HL-60 (cell line): ENCODE measurements at regions not wholly inside any gene's neighbourhood (a gene's known extent, or its start where the extent isn't known, plus 50 kb on each side); places are given as distances from the start of the nearest gene placed in this dataset.

ENCODE experiments used
- CTCF ChIP-seq: IDR thresholded peaks from one replicate; pipeline ENCODE4 v1.5.1; 2011; ENCODE audit warnings: low read length, control low read depth, inconsistent platforms; ENCODE audit not compliant: insufficient read depth
- GABPA ChIP-seq: IDR thresholded peaks from 2 replicates; pipeline ENCODE4 v1.6.1; 2012; ENCODE audit warnings: low read depth
- REST ChIP-seq: IDR thresholded peaks from 2 replicates; pipeline ENCODE4 v1.6.1; 2012; ENCODE audit warnings: low read depth; ENCODE audit not compliant: insufficient replicate concordance

- TF ChIP-seq CTCF: no peak
- TF ChIP-seq REST: no peak
- no peak for TF ChIP-seq GABPA
Measured at GRCh38 chrX:8927701-8928100, 106.2 kb downstream of the FAM9B start.
